ENCODE measurements at regions not wholly inside any gene's neighbourhood (a gene's known extent, or its start where the extent isn't known, plus 50 kb on each side); places are given as distances from the start of the nearest gene placed in this dataset.

GRCh38 chr7:115475761-115476385 is 554.0 kb downstream of the MDFIC start:
- ATAC-seq: peak; percentile 65
- Mint-ChIP-seq H3K36me3 (no peaks in the 10 kb centered on the region), H3K4me3 (peak overlapping the region; percentile 1), H3K27me3 (peaks cover 37% of the 10 kb centered on the region), H3K9me3 (no peaks in the 10 kb centered on the region), H3K4me1 (peaks cover 28% of the 10 kb centered on the region), H3K27ac (no peak overlapping the region)

DNA sequence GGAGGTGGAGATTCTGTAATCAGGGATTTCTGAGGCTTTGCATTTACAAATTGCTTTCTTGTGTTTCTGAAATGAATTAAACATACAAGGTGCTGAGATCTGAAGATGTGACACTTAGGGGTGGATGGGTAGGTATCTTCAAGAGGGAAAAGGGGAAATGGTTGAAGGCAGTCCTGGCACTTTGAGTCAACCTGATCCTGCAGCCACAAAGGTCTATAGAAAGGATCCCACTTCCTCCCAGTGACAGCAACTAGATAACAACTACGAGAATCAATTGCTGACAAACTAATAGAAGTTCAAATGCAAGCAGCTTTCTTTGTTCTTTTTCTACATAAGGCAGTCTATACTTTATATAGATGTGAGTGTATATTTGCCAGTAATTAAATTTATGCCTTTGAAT is 553.3 kb downstream of the MDFIC start:
- Mint-ChIP-seq H3K4me1 (peaks cover 28% of the 10 kb centered on the region), H3K9me3 (no peaks in the 10 kb centered on the region), H3K36me3 (no peaks in the 10 kb centered on the region), H3K27ac (no peak overlapping the region), H3K27me3 (peaks cover 37% of the 10 kb centered on the region), H3K4me3 (no peak overlapping the region)
- peak; percentile 63 for ATAC-seq

GRCh38 chr7:115474137-115474536 is 552.2 kb downstream of the MDFIC start:
- peaks cover 26% of the 10 kb centered on the region for H3K27me3 Mint-ChIP-seq
- no peaks in the 10 kb centered on the region for H3K9me3 Mint-ChIP-seq
- peaks cover 26% of the 10 kb centered on the region for H3K4me1 Mint-ChIP-seq
- no peak for ATAC-seq
- no peaks in the 10 kb centered on the region for H3K36me3 Mint-ChIP-seq
- H3K27ac Mint-ChIP-seq: no peak overlapping the region
- no peak overlapping the region for H3K4me3 Mint-ChIP-seq

- Mint-ChIP-seq H3K27ac (no peak overlapping the region), H3K27me3 (peaks cover 15% of the 10 kb centered on the region), H3K9me3 (no peaks in the 10 kb centered on the region), H3K4me1 (peaks cover 18% of the 10 kb centered on the region), H3K36me3 (no peaks in the 10 kb centered on the region), H3K4me3 (no peak overlapping the region)
- no peak for ATAC-seq
Observed at GRCh38 chr7:115471891-115472290, 550.0 kb downstream of the MDFIC start.

- ATAC-seq: no peak
- H3K4me3 Mint-ChIP-seq: no peak overlapping the region
- H3K9me3 Mint-ChIP-seq: no peaks in the 10 kb centered on the region
- H3K27ac Mint-ChIP-seq: no peak overlapping the region
- no peaks in the 10 kb centered on the region for H3K36me3 Mint-ChIP-seq
- no peaks in the 10 kb centered on the region for H3K27me3 Mint-ChIP-seq
- H3K4me1 Mint-ChIP-seq: no peaks in the 10 kb centered on the region
Observed at GRCh38 chr7:115462301-115463015, 540.6 kb downstream of the MDFIC start.

DNA sequence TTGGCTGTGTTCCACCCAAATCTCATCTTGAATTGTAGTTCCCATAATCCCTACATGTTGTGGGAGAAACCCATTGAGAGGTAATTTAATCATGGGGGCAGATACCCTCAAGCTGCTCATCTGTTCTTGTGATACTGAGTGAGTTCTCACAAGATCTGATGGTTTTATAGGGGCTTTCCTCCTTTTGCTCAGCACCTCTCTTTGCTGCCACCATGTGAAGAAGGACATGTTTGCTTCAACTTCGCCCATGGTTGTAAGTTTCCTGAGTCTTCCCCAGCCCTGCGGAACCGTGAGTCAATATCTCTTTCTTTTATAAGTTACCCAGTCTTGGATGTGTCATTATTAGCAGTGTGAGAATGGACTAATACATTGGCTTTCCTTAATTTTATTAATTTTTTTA is 527.8 kb downstream of the MDFIC start:
- Mint-ChIP-seq H3K9me3 (no peaks in the 10 kb centered on the region), H3K4me1 (peaks cover 6% of the 10 kb centered on the region), H3K27me3 (peaks cover 9% of the 10 kb centered on the region), H3K27ac (no peak overlapping the region), H3K4me3 (no peak overlapping the region), H3K36me3 (no peaks in the 10 kb centered on the region)
- no peak for ATAC-seq

DNA sequence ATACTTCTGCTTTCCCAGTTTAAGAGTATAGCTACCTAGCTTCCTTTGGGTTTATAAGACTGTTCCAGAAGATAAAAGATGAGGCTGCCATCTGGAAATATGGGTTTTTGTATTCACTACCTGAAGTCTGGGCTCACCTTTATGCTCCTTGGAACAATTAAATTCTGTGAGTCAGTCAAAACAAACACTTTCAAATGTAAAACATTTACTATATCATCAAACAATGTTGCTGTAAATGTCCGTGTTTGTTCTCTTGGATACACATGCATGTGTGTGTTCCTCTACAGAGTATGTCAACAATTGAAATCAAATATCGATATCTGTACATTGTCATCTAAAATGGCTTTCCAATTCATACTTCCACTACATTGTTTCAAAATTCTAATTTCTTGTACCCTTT is 525.6 kb downstream of the MDFIC start:
- no peak for ATAC-seq
- peaks cover 6% of the 10 kb centered on the region for H3K4me1 Mint-ChIP-seq
- H3K27me3 Mint-ChIP-seq: peaks cover 5% of the 10 kb centered on the region
- no peaks in the 10 kb centered on the region for H3K36me3 Mint-ChIP-seq
- H3K9me3 Mint-ChIP-seq: no peaks in the 10 kb centered on the region
- H3K27ac Mint-ChIP-seq: no peak overlapping the region
- H3K4me3 Mint-ChIP-seq: no peak overlapping the region

- no peak overlapping the region for H3K4me3 Mint-ChIP-seq
- no peak for ATAC-seq
- peaks cover 3% of the 10 kb centered on the region for H3K4me1 Mint-ChIP-seq
- H3K9me3 Mint-ChIP-seq: no peaks in the 10 kb centered on the region
- no peaks in the 10 kb centered on the region for H3K36me3 Mint-ChIP-seq
- no peaks in the 10 kb centered on the region for H3K27me3 Mint-ChIP-seq
- no peak overlapping the region for H3K27ac Mint-ChIP-seq
Observed at GRCh38 chr7:115441033-115441432, 519.1 kb downstream of the MDFIC start.

- H3K4me3 Mint-ChIP-seq: peak overlapping the region; percentile 30
- H3K4me1 Mint-ChIP-seq: peaks cover 24% of the 10 kb centered on the region
- peak; percentile 89 for ATAC-seq
- H3K27ac Mint-ChIP-seq: no peak overlapping the region
- H3K27me3 Mint-ChIP-seq: no peaks in the 10 kb centered on the region
- H3K9me3 Mint-ChIP-seq: no peaks in the 10 kb centered on the region
- no peaks in the 10 kb centered on the region for H3K36me3 Mint-ChIP-seq
Observed at GRCh38 chr7:115435178-115435577, 513.3 kb downstream of the MDFIC start.

DNA sequence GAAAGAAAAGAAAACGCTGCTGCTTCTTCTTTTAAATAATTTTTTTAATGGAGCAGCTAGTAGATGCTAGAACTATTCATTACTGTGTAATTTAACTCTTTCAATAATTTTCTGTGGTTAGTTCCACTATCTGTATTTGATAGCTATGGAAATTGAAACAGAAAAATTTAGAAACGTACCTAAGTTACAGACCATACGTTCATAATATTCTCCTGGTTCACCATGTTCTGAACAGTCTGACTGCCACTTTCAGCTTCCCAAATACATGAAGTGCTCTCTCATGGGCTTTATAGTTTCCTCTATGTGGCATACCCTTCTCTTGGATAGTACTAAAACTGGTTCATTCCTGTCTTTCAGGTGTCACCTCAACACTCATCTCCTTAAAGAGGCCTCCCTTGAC is 508.0 kb downstream of the MDFIC start:
- ATAC-seq: no peak
- Mint-ChIP-seq H3K27ac (no peak overlapping the region), H3K36me3 (no peaks in the 10 kb centered on the region), H3K4me1 (peaks cover 11% of the 10 kb centered on the region), H3K4me3 (no peak overlapping the region), H3K9me3 (no peaks in the 10 kb centered on the region), H3K27me3 (no peaks in the 10 kb centered on the region)

GRCh38 chr7:115417662-115418061 is 495.8 kb downstream of the MDFIC start:
- no peaks in the 10 kb centered on the region for H3K4me1 Mint-ChIP-seq
- no peak overlapping the region for H3K4me3 Mint-ChIP-seq
- H3K27me3 Mint-ChIP-seq: no peaks in the 10 kb centered on the region
- no peak overlapping the region for H3K27ac Mint-ChIP-seq
- no peaks in the 10 kb centered on the region for H3K36me3 Mint-ChIP-seq
- peak; percentile 34 for ATAC-seq
- no peaks in the 10 kb centered on the region for H3K9me3 Mint-ChIP-seq

- H3K4me1 Mint-ChIP-seq: peaks cover 24% of the 10 kb centered on the region
- ATAC-seq: peak; percentile 90
- peak overlapping the region; percentile 50 for H3K4me3 Mint-ChIP-seq
- H3K27ac Mint-ChIP-seq: peak overlapping the region; percentile 76
- H3K36me3 Mint-ChIP-seq: peaks cover 6% of the 10 kb centered on the region
- H3K9me3 Mint-ChIP-seq: peaks cover 3% of the 10 kb centered on the region
- no peaks in the 10 kb centered on the region for H3K27me3 Mint-ChIP-seq
Observed at GRCh38 chr7:115410972-115411686, 489.2 kb downstream of the MDFIC start.

DNA sequence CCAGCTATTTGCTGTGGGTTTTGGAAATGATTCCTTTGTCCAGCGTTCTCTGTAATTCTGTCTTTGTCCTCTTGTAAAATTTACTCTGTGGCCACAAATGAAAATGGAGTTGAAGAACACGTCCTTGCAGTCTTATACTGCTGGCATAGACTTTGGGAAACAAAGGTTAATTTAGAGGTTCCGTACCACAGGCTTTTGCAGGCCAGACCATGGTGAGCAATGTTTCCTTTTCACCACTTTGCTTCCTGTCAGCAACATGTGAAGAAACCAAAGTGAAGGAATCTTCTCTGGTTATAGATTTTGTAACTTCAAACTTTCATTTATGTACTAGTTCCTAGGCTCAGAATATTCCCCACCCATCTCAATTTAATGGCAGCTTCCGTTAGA is 488.5 kb downstream of the MDFIC start:
- Mint-ChIP-seq H3K27ac (no peak overlapping the region), H3K36me3 (peaks cover 6% of the 10 kb centered on the region), H3K9me3 (peaks cover 3% of the 10 kb centered on the region), H3K4me3 (no peak overlapping the region), H3K4me1 (peaks cover 24% of the 10 kb centered on the region), H3K27me3 (no peaks in the 10 kb centered on the region)
- ATAC-seq: no peak

DNA sequence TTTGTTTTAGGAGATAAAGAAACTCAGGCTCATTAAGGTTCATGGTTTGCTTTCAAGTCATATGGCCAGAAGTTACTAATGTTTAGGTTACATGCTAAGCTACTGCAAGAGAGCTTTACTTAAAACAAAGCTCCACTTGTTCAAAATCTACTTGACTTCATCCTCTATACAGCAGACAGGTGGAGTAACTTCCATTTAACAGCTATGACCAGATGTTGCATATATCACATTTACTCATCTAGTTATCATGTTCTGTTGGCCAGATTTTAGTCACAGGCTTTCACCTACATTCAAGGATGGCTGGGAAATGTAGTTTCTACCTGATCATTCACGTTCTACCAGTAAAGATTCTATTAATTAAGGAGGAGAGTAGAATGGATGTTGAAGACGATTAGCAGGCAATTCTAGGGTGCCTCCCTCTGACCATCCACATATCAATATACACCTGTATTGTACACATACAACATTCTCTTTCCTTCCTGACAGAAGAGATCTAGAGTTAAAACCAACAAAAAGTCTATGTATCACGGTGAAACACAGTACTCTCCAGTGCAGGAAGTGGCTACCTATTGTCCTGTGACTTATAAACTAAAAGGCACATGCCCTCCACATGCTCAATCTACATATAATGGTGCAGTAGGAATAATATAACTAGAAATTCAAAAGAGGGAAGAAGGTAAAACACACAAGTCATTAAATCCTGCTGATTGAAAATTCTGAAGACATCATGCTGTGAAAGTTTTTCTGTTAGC is 488.0 kb downstream of the MDFIC start:
- Mint-ChIP-seq H3K27ac (no peak overlapping the region), H3K4me3 (no peak overlapping the region), H3K27me3 (no peaks in the 10 kb centered on the region), H3K4me1 (peaks cover 24% of the 10 kb centered on the region), H3K36me3 (peaks cover 6% of the 10 kb centered on the region), H3K9me3 (peaks cover 3% of the 10 kb centered on the region)
- no peak for ATAC-seq

DNA sequence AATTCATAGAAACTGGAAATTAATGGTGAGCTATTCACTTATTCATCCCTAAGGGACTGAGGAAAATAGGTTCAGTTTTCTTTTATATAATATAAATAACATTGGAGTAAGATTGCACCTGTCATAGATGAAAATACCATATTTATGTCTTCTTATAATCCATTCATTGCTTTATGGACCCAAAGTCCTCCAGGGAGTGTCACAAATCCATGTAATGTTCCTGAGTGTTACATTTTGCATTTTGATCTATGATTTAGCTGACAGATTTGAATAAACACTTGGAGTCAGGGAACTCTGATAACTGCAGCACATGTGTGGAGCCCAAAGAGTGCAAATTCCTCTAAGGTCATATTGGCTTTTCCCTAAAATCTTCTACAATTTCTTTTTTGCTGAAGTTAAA is 484.3 kb downstream of the MDFIC start:
- H3K36me3 Mint-ChIP-seq: peaks cover 14% of the 10 kb centered on the region
- ATAC-seq: no peak

More for the DNA sequence above, 484.3 kb downstream of the MDFIC start:
- no peak overlapping the region for H3K4me3 Mint-ChIP-seq
- H3K9me3 Mint-ChIP-seq: peaks cover 6% of the 10 kb centered on the region
- no peak overlapping the region for H3K27ac Mint-ChIP-seq
- H3K27me3 Mint-ChIP-seq: no peaks in the 10 kb centered on the region
- H3K4me1 Mint-ChIP-seq: peaks cover 15% of the 10 kb centered on the region
